ENCODE measurements at regions not wholly inside any gene's neighbourhood (a gene's known extent, or its start where the extent isn't known, plus 50 kb on each side); places are given as distances from the start of the nearest gene placed in this dataset.

DNA sequence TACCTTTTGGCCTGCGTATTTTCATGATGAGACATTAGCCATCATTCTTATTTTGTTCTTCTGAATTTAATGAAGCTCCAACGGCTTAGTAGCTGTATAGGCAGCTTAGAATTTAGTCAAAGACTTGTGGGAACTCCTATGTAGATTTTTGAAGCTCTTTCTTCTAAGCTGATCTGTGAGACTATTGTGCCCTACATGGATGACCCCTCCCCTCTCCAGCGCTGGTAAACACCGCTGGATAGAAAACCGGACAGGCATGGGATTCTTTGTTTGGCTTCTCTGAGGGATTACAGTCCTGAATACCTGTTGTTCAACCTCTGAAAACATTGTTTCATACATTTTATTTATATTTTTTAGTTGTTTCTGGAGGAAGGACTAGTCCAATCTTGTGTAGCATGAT, 1353.4 kb downstream of the GRIK2 start:
- no peak for TF ChIP-seq FOXP1 (CRISPR knock-in tag; IDR thresholded peaks at IDR 0.05; ENCODE audit: borderline replicate concordance)
- TF ChIP-seq, protein P1, sequence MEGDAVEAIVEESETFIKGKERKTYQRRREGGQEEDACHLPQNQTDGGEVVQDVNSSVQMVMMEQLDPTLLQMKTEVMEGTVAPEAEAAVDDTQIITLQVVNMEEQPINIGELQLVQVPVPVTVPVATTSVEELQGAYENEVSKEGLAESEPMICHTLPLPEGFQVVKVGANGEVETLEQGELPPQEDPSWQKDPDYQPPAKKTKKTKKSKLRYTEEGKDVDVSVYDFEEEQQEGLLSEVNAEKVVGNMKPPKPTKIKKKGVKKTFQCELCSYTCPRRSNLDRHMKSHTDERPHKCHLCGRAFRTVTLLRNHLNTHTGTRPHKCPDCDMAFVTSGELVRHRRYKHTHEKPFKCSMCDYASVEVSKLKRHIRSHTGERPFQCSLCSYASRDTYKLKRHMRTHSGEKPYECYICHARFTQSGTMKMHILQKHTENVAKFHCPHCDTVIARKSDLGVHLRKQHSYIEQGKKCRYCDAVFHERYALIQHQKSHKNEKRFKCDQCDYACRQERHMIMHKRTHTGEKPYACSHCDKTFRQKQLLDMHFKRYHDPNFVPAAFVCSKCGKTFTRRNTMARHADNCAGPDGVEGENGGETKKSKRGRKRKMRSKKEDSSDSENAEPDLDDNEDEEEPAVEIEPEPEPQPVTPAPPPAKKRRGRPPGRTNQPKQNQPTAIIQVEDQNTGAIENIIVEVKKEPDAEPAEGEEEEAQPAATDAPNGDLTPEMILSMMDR (IDR thresholded peaks at IDR 0.05), result no peak
- no peak for TF ChIP-seq RELA (CRISPR knock-in tag; IDR thresholded peaks at IDR 0.05; ENCODE audit: borderline replicate concordance)
- TF ChIP-seq, protein P2, sequence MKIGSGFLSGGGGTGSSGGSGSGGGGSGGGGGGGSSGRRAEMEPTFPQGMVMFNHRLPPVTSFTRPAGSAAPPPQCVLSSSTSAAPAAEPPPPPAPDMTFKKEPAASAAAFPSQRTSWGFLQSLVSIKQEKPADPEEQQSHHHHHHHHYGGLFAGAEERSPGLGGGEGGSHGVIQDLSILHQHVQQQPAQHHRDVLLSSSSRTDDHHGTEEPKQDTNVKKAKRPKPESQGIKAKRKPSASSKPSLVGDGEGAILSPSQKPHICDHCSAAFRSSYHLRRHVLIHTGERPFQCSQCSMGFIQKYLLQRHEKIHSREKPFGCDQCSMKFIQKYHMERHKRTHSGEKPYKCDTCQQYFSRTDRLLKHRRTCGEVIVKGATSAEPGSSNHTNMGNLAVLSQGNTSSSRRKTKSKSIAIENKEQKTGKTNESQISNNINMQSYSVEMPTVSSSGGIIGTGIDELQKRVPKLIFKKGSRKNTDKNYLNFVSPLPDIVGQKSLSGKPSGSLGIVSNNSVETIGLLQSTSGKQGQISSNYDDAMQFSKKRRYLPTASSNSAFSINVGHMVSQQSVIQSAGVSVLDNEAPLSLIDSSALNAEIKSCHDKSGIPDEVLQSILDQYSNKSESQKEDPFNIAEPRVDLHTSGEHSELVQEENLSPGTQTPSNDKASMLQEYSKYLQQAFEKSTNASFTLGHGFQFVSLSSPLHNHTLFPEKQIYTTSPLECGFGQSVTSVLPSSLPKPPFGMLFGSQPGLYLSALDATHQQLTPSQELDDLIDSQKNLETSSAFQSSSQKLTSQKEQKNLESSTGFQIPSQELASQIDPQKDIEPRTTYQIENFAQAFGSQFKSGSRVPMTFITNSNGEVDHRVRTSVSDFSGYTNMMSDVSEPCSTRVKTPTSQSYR (CRISPR knock-in tag; IDR thresholded peaks at IDR 0.05), result no peak
- no peak for TF ChIP-seq CBFB (CRISPR knock-in tag; IDR thresholded peaks at IDR 0.05; ENCODE audit: low read depth)
- TF ChIP-seq NR2C2 (CRISPR knock-in tag; IDR thresholded peaks at IDR 0.05), result no peak
- TF ChIP-seq ATF2 (CRISPR knock-in tag; IDR thresholded peaks at IDR 0.05; ENCODE audit: borderline replicate concordance, low read depth), result no peak
- no peak for TF ChIP-seq TCF7 (CRISPR knock-in tag; IDR thresholded peaks at IDR 0.05; ENCODE audit: low read depth)

All from WTC11 (cell line).